ENCODE measurements at regions not wholly inside any gene's neighbourhood (a gene's known extent, or its start where the extent isn't known, plus 50 kb on each side); places are given as distances from the start of the nearest gene placed in this dataset.
"Not testable (repeated sequence)": the region's sequence is repeated elsewhere in the genome, so short reads cannot be mapped to it uniquely, and the experiment has no call there.

GRCh38 chr4:130772966-130773365, 1677.0 kb downstream of the C4orf33 start:
- not testable (repeated sequence) for DNase-seq (ENCODE audit: low spot score)

GRCh38 chr4:130808492-130808891, 1712.5 kb downstream of the C4orf33 start:
- DNase-seq (ENCODE audit: low spot score) = peak; percentile 9

- DNase-seq (ENCODE audit: low spot score) = no peak
Measured at GRCh38 chr4:130812117-130812765, 1716.3 kb downstream of the C4orf33 start.

DNA sequence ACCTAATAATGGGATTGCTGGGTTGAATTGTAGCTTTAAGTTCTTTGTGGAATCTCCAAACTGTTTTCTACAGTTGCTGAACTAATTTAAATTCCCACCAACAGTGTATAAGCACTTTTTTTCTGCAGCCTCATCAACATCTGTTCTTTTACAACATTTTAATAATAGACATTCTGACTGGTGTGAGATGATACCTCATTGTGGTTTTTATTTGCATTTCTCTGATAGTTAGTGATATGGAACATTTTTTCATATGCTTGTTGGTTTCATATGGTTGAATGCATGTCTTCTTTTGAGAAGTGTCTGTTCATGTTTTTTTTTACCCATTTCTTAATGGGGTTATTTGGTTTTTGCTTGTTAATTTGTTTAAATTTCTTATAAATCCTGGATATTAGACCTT, 1718.9 kb downstream of the C4orf33 start:
- no peak for DNase-seq (ENCODE audit: low spot score)

DNA sequence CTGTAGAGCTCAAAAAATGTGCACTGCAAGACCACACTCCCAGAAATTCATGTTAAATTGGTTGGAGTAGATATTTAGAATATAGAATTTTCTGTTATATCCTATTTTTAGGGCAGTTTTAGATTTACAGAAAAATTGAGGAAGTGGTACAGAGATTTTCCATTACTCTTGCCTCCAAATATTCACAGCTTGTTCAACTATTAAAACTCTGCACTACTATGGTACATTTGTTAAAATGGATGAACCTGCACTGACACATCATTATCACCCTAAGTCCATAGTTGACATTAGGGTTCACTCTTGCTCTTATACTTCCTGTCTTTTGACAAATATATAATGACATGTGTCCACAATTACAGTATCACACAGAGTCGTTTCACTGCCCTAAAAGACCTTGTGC, 1724.5 kb downstream of the C4orf33 start:
- no peak for DNase-seq (ENCODE audit: low spot score)

- DNase-seq (ENCODE audit: low spot score) = no peak
Measured at GRCh38 chr4:130825284-130825683, 1729.3 kb downstream of the C4orf33 start.

- DNase-seq (ENCODE audit: low spot score) = peak; percentile 3
Measured at GRCh38 chr4:130850019-130850524, 1754.1 kb downstream of the C4orf33 start.

DNA sequence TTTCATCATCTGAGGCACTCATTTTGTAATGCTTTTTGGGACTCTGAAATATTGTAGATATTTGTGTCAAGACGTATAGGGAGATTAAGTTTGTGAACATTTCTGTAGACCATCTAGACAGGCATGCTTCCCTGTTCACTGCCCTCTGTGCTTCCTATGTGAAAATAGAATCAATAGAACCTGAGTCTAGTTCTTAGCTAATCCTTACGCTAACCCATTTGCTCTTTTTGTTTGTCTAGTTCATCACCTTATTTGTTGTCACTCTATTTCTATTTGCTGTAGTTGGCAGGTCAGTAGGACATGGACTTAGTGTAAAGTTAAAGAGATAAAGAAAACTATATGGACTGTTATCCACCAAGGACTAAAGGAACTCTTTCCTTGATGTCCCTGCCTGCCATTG, 1755.2 kb downstream of the C4orf33 start:
- no peak for DNase-seq (ENCODE audit: low spot score)

DNA sequence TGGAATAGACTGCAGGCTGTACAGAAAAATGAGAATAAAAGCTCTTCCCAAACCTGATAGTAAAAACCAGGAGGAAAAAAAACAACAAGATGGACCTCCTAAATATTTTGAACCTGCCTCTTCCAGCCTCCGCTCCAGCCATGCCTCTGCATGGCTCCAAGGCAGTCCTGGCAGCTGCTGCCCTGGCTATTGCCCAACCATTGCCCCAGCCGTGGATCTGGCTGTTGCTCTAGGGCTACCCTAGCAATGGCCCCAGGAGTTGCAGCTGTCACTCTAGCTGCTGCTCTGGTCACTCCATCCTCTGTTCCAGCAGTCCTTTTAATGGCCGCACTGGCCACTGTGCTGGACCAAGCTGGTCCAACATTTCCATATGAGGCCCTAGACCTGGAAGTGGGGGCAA, 1756.0 kb downstream of the C4orf33 start:
- no peak for DNase-seq (ENCODE audit: low spot score)

- no peak for DNase-seq (ENCODE audit: low spot score)
Measured at GRCh38 chr4:130855533-130855932, 1759.6 kb downstream of the C4orf33 start.

- no peak for DNase-seq (ENCODE audit: low spot score)
Measured at GRCh38 chr4:130859991-130860390, 1764.0 kb downstream of the C4orf33 start.

DNA sequence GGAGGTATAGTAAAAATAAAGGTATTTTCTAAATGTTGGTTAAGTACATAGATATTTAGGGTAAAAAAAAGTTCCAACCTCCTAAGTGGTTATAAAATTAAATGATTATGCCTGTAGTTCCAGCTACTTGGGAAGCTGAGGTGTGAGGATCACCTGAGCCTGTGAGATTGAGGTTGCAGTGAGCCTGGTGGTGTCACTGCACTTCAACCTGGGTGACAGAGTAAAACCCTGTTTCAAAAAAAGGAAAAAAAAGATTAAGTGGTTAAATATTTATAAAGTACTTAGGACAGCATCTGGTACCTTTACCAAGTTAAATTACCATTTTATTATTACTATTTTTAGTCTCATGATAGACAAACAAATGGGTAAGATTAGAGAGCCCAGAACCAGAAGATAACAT, 1801.0 kb downstream of the C4orf33 start:
- no peak for DNase-seq (ENCODE audit: low spot score)

DNA sequence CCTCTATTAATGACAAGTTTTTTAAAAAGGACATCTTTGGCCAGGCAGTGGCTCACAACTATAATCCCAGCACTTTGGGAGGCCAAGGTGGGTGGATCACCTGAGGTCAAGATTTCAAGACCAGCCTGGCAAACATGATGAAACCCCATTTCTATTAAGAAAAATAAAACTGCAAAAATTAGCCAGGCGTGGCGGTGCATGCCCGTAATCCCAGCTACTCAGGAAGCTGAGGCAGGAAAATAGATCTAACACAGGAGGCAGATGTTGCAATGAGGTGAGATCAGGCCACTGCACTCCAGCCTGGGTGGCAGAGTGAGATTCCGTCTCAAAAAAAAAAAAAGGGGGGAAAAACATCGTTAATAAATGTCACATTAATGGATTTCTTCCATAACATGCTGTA, 1805.4 kb downstream of the C4orf33 start:
- no peak for DNase-seq (ENCODE audit: low spot score)

DNA sequence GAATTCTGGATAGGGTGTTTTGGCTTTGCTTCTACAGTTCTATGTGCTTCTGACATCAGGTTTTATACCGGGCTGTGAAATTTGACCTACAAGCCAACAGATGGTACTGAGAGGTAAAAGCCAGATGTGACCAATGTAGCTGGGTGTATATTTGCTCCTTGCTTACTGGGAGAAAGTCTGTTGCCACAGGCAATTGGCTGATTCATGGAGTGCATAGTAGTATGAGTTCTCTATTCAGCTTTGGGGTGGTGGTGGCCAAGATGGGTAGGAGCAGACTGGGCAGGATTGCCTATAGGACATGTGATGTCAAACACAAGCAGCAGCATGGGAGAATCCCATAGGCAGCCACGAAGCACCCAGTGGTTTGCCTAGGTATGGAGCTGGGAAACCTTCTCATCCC, 1827.0 kb downstream of the C4orf33 start:
- DNase-seq (ENCODE audit: low spot score) = no peak

DNA sequence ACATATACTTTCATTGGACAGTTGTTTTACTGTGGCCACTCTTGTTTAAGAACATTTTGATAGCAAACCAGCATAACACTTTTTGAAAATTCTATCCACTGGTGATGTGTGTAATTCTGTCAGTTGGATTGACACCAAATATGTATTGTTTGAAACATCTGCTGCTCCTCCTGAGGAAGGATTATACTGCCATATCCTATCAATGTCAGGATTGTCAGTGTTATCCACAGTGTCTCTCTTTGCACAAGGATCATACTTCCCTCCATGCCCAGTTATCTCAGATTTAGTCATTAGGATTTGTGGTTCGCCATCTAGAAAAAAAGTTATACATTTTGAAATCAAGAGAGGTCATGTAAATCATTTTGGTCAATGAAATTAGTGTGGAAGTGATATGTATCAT, 1859.6 kb downstream of the C4orf33 start:
- no peak for DNase-seq (ENCODE audit: low spot score)

DNA sequence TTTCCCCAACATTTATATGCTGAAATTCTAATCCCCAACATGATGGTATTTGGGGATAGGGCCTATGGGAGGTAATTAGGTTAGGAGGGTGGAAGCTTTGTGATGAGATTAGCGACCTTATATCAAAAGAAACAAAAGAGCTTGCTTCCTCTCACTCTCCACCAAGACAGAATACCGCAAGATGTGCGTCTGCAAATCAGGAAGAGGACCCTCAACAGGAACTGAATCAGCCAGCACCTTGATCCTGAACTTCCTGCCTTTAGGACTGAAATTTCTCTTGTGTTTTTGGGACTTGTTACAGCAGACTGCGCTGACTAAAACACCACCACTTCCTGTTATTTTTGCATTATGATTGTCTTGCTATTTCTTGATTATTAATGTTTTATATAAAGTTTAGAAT, 1889.4 kb downstream of the C4orf33 start:
- no peak for DNase-seq (ENCODE audit: low spot score)

DNA sequence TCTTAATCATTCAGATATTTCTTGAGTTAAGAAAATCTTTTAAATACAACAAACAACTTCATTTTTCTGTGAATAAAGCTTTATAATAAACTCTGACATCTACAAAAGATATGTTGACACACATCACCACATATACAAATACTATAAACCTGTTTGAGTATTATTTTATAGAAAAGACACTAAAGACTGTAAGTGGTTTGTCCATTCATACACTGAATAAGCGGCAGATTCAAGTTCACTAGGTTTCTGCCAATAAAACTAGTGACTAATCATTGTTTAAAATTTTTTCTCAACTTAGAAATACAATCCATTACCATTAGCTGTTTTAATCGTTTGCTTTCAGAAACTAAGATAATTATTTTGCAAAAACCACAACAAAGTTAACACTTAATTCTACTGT, 1900.0 kb downstream of the C4orf33 start:
- no peak for DNase-seq (ENCODE audit: low spot score)

- no peak for DNase-seq (ENCODE audit: low spot score)
Measured at GRCh38 chr4:131001371-131001770, 1905.4 kb downstream of the C4orf33 start.

DNA sequence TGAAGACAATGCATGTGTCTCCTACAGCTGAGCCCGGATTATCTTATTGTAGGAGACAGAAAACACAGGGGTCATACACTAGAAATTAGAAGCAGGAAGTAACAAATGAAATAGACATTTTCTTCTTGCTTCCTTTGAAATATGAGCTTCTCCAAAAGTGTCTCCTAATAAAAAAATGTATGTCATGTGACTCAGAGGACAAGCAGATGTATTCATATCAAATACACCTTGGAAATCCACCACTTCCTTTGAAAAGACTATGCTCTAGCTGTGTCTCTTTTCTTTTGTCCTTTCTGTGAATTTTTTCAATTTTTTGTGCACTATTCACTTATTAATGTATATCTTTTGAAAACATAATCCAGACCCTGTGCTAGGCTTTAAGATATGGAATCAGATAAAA, 1906.2 kb downstream of the C4orf33 start:
- no peak for DNase-seq (ENCODE audit: low spot score)

DNA sequence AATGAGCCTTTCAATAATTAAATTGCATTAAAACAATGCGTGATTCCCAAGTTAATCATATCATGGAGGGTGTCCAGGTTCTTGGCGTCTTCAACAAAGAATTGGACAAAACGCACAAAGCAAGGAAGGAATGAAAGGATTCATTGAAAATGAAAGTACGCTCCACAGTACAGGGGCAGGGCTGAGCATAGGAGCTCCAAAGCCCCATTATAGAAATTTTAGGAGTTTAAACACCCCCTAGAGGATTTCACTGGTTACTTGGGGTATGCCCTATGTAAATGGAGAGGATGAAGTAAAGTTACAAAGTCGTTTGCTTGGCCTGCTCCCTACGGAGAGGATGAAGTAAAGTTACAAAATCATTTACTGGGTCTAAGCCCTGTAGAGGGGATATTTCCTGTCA, 1910.4 kb downstream of the C4orf33 start:
- no peak for DNase-seq (ENCODE audit: low spot score)

DNA sequence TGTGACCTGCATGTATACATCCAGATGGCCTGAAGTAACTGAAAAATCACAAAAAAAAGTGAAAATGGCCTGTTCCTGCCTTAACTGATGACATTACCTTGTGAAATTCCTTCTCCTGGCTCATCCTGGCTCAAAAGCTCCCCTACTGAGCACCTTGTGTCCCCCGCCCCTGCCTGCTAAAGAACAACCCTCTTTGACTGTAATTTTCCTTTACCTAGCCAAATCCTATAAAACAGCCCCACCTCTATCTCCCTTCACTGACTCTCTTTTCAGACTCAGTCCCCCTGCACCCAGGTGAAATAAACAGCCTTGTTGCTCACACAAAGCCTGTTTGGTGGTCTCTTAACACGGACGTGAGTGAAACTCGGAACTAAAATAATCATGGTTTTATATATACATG, 1916.0 kb downstream of the C4orf33 start:
- not testable (repeated sequence) for DNase-seq (ENCODE audit: low spot score)

GRCh38 chr4:131013226-131013625, 1917.3 kb downstream of the C4orf33 start:
- DNase-seq (ENCODE audit: low spot score) = no peak

DNA sequence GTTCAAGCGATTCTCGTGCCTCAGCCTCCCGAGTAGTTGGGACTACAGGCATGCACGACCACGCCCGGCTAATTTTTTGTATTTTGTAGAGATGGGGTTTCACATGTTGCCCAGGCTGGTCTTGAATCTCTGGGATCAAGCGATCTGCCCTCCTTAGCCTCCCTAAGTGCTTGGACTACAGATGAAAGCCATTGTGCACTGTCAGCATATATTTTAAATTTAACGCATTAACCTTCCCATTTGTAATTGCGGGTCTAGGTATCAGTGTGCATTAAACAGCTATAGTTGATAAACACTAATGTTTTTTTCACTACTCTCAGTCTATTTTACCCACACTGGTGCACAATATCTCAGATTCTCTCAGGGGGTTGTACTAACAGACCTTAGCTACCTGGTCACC, 1930.8 kb downstream of the C4orf33 start:
- no peak for DNase-seq (ENCODE audit: low spot score)

- DNase-seq (ENCODE audit: low spot score) = no peak
Measured at GRCh38 chr4:131044368-131044767, 1948.4 kb downstream of the C4orf33 start.
